ENCODE measurements at regions not wholly inside any gene's neighbourhood (a gene's known extent, or its start where the extent isn't known, plus 50 kb on each side); places are given as distances from the start of the nearest gene placed in this dataset.
"Not testable (repeated sequence)": the region's sequence is repeated elsewhere in the genome, so short reads cannot be mapped to it uniquely, and the experiment has no call there.

DNA sequence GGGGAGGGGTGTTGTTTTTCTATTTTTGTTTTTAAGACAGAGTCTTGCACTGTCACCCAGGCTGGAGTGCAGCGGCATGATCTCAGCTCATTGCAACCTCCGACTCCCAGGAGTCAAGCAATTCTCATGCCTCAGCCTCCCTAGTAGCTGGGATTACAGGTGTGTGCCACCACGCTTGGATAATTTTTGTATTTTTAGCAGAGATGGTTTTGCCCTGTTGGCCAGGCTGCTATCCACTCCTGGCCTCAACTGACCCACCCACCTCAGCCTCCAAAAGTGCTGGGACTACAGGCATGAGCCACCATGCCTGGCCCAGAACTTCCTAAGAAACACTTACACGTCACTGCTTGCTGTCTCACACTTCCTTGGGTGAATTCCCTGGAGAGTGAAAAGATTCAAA, 54.8 kb upstream of the CDYL start:
- TF ChIP-seq, protein P1, sequence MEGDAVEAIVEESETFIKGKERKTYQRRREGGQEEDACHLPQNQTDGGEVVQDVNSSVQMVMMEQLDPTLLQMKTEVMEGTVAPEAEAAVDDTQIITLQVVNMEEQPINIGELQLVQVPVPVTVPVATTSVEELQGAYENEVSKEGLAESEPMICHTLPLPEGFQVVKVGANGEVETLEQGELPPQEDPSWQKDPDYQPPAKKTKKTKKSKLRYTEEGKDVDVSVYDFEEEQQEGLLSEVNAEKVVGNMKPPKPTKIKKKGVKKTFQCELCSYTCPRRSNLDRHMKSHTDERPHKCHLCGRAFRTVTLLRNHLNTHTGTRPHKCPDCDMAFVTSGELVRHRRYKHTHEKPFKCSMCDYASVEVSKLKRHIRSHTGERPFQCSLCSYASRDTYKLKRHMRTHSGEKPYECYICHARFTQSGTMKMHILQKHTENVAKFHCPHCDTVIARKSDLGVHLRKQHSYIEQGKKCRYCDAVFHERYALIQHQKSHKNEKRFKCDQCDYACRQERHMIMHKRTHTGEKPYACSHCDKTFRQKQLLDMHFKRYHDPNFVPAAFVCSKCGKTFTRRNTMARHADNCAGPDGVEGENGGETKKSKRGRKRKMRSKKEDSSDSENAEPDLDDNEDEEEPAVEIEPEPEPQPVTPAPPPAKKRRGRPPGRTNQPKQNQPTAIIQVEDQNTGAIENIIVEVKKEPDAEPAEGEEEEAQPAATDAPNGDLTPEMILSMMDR (IDR thresholded peaks at IDR 0.05): not testable (repeated sequence)
- TF ChIP-seq POLR2A (IDR thresholded peaks at IDR 0.05): not testable (repeated sequence)

Measured in sigmoid colon (tissue), 3 donors.